ENCODE measurements at regions not wholly inside any gene's neighbourhood (a gene's known extent, or its start where the extent isn't known, plus 50 kb on each side); places are given as distances from the start of the nearest gene placed in this dataset.

GRCh38 chr3:151630938-151631441 is 102.7 kb upstream of the AADACL2 start (continued):
- no peak for TF ChIP-seq HMGXB4 (CRISPR knock-in tag; IDR thresholded peaks at IDR 0.05)
- TF ChIP-seq MBD1 (CRISPR knock-in tag; IDR thresholded peaks at IDR 0.05): no peak
- TF ChIP-seq ATF4 (CRISPR knock-in tag; IDR thresholded peaks at IDR 0.05): no peak
- TF ChIP-seq RBM34 (IDR thresholded peaks at IDR 0.05; ENCODE audit: borderline replicate concordance, insufficient read depth, low read length): no peak
- no peak for TF ChIP-seq ZNF444 (CRISPR knock-in tag; IDR thresholded peaks at IDR 0.05)
- peak; percentile 69 for TF ChIP-seq TAL1 (IDR thresholded peaks at IDR 0.05)
- TF ChIP-seq SIX5 (IDR thresholded peaks at IDR 0.05; ENCODE audit: borderline replicate concordance in 1 of 2, insufficient read depth in 1 of 2, low read depth in 1 of 2, low read length in 2 of 2): no peak
- no peak for TF ChIP-seq MNT (conservative IDR thresholded peaks at IDR 0.05)
- TF ChIP-seq CXXC5 (CRISPR knock-in tag; IDR thresholded peaks at IDR 0.05): no peak
- TF ChIP-seq GABPB1 (CRISPR knock-in tag; IDR thresholded peaks at IDR 0.05): no peak
- TF ChIP-seq ZNF282 (CRISPR knock-in tag; IDR thresholded peaks at IDR 0.05): no peak
- TF ChIP-seq MLLT1 (IDR thresholded peaks at IDR 0.05): no peak
- TF ChIP-seq HDAC6 (IDR thresholded peaks at IDR 0.05; ENCODE audit: low read depth, low read length): no peak
- no peak for TF ChIP-seq ZSCAN32 (CRISPR knock-in tag; IDR thresholded peaks at IDR 0.05)
- no peak for TF ChIP-seq PPARD (CRISPR knock-in tag; IDR thresholded peaks at IDR 0.05)
- TF ChIP-seq NR1H2 (CRISPR knock-in tag; IDR thresholded peaks at IDR 0.05): no peak
- no peak for TF ChIP-seq ERF (CRISPR knock-in tag; IDR thresholded peaks at IDR 0.05)
- no peak for TF ChIP-seq THRA (IDR thresholded peaks at IDR 0.05)
- TF ChIP-seq BRD4 (IDR thresholded peaks at IDR 0.05): no peak
- no peak for TF ChIP-seq HNRNPUL1 (IDR thresholded peaks at IDR 0.05; ENCODE audit: low read length)
